Parathyroid adenoma (tissue), 2 donors: ENCODE measurements at regions not wholly inside any gene's neighbourhood (a gene's known extent, or its start where the extent isn't known, plus 50 kb on each side); places are given as distances from the start of the nearest gene placed in this dataset.
"Not testable (repeated sequence)": the region's sequence is repeated elsewhere in the genome, so short reads cannot be mapped to it uniquely, and the experiment has no call there.

ENCODE experiments used
- H2AFZ ChIP-seq: fragments of 300-600 bp; sonication (generic); one replicate; pipeline ENCODE4 v1.7.0; 2017; ENCODE audit warnings: antibody characterized with exemption, mild to moderate bottlenecking
- H3K27ac ChIP-seq: fragments of 300-600 bp; sonication (generic); one replicate; pipeline ENCODE4 v1.7.0; 2017
- H3K27me3 ChIP-seq: fragments of 300-600 bp; sonication (generic); one replicate; pipeline ENCODE4 v1.7.0; 2017; ENCODE audit warnings: low read length; ENCODE audit not compliant: control insufficient read depth, insufficient read depth
- H3K36me3 ChIP-seq: fragments of 300-600 bp; sonication (generic); one replicate; pipeline ENCODE4 v1.7.0; 2017; ENCODE audit warnings: low read length; ENCODE audit not compliant: control insufficient read depth, insufficient read depth
- H3K4me1 ChIP-seq: fragments of 300-600 bp; sonication (generic); one replicate; pipeline ENCODE4 v1.7.0; 2017; ENCODE audit warnings: control low read depth
- H3K4me2 ChIP-seq: fragments of 300-600 bp; sonication (generic); one replicate; pipeline ENCODE4 v1.7.0; 2017; ENCODE audit warnings: low read length
- H3K4me3 ChIP-seq: fragments of 300-600 bp; sonication (generic); one replicate; pipeline ENCODE4 v1.7.0; 2017; ENCODE audit warnings: low read depth, low read length
- H3K79me2 ChIP-seq: fragments of 300-600 bp; sonication (generic); one replicate; pipeline ENCODE4 v1.7.0; 2017; ENCODE audit warnings: control low read depth
- H3K9ac ChIP-seq: fragments of 300-600 bp; sonication (generic); one replicate; pipeline ENCODE4 v1.7.0; 2017; ENCODE audit warnings: mild to moderate bottlenecking
- H3K9me3 ChIP-seq: fragments of 300-600 bp; sonication (generic); one replicate; pipeline ENCODE4 v1.7.0; 2017; ENCODE audit warnings: low read length; ENCODE audit not compliant: control insufficient read depth
- CTCF ChIP-seq: fragments of 300-600 bp; sonication (generic); IDR thresholded peaks from one replicate; pipeline ENCODE4 v1.7.0; 2017; ENCODE audit warnings: antibody characterized with exemption, mild to moderate bottlenecking
- donor health status: primary hyperparathyroidism.

GRCh38 chr3:79953591-79954101, 185.8 kb upstream of the ROBO1 start:
- no peak for TF ChIP-seq CTCF
- no peak overlapping the region for H3K9ac ChIP-seq
- no peak overlapping the region for H3K4me3 ChIP-seq
- H3K27ac ChIP-seq = no peak overlapping the region
- H3K4me2 ChIP-seq = no peak overlapping the region
- no peaks in the 10 kb centered on the region for H3K9me3 ChIP-seq
- H3K79me2 ChIP-seq = no peaks in the 10 kb centered on the region
- no peaks in the 10 kb centered on the region for H3K36me3 ChIP-seq
- H3K4me1 ChIP-seq = no peaks in the 10 kb centered on the region
- no peak overlapping the region for H2AFZ ChIP-seq
- H3K27me3 ChIP-seq = no peaks in the 10 kb centered on the region

GRCh38 chr3:79951426-79951825, 183.6 kb upstream of the ROBO1 start:
- H3K27ac ChIP-seq, H3K36me3 ChIP-seq, H3K4me1 ChIP-seq, H2AFZ ChIP-seq, H3K4me2 ChIP-seq, H3K27me3 ChIP-seq, H3K9me3 ChIP-seq, H3K4me3 ChIP-seq, H3K9ac ChIP-seq, H3K79me2 ChIP-seq: not testable (repeated sequence)

GRCh38 chr3:79947957-79948356, 180.2 kb upstream of the ROBO1 start:
- H3K9me3 ChIP-seq = no peaks in the 10 kb centered on the region
- H3K9ac ChIP-seq = no peak overlapping the region

GRCh38 chr3:79947469-79947868, 179.7 kb upstream of the ROBO1 start:
- no peak for TF ChIP-seq CTCF
- Histone ChIP-seq H3K27me3 (no peaks in the 10 kb centered on the region), H3K79me2 (no peaks in the 10 kb centered on the region), H2AFZ (no peak overlapping the region), H3K4me3 (no peak overlapping the region), H3K4me1 (no peaks in the 10 kb centered on the region), H3K27ac (no peak overlapping the region), H3K9me3 (no peaks in the 10 kb centered on the region), H3K9ac (no peak overlapping the region), H3K36me3 (no peaks in the 10 kb centered on the region), H3K4me2 (no peak overlapping the region)

More at GRCh38 chr3:79947957-79948356, 180.2 kb upstream of the ROBO1 start:
- no peaks in the 10 kb centered on the region for H3K36me3 ChIP-seq
- no peaks in the 10 kb centered on the region for H3K27me3 ChIP-seq
- no peaks in the 10 kb centered on the region for H3K79me2 ChIP-seq
- TF ChIP-seq CTCF = no peak
- no peak overlapping the region for H2AFZ ChIP-seq
- H3K4me2 ChIP-seq = no peak overlapping the region
- H3K27ac ChIP-seq = no peak overlapping the region
- no peaks in the 10 kb centered on the region for H3K4me1 ChIP-seq
- H3K4me3 ChIP-seq = no peak overlapping the region

GRCh38 chr3:79937567-79937966, 169.8 kb upstream of the ROBO1 start:
- Histone ChIP-seq H3K4me1 (no peaks in the 10 kb centered on the region), H3K4me3 (no peak overlapping the region), H3K27ac (no peak overlapping the region), H3K4me2 (no peak overlapping the region), H3K9me3 (no peaks in the 10 kb centered on the region), H2AFZ (no peak overlapping the region), H3K79me2 (no peaks in the 10 kb centered on the region), H3K27me3 (no peaks in the 10 kb centered on the region), H3K9ac (no peak overlapping the region), H3K36me3 (no peaks in the 10 kb centered on the region)
- TF ChIP-seq CTCF = no peak
